ENCODE measurements at regions not wholly inside any gene's neighbourhood (a gene's known extent, or its start where the extent isn't known, plus 50 kb on each side); places are given as distances from the start of the nearest gene placed in this dataset.
"Not testable (repeated sequence)": the region's sequence is repeated elsewhere in the genome, so short reads cannot be mapped to it uniquely, and the experiment has no call there.

DNA sequence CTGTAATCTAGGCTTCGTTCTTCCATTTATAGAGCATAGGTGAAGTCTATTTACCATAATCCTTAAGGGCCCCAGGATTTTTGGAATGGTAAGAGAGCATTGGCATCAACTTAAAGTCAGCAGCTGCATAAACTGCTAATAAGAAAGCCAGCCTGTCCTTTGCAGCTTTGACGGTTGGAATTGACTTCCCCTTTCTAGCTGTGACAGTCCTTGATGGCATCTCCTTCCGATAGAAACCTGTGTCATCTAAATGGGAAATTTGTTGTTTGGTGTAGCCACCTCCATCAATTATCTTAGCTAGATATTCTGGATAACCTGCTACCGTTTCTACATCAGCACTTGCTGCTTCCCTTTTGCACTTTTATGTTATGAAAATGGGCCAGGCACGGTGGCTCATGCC, 58.0 kb upstream of the GLYATL1B start:
- no peaks in the 10 kb centered on the region for H3K4me1 Mint-ChIP-seq
- no peak overlapping the region for H3K4me3 Mint-ChIP-seq
- intact Hi-C loops (cut with micrococcal nuclease) = no loop called here
- H3K27ac Mint-ChIP-seq = no peak overlapping the region
- H3K27me3 Mint-ChIP-seq = peaks cover 11 to 28% (median 24%) of the 10 kb centered on the region in 5 donors
- Histone ChIP-seq H3K27ac (ENCODE audit: low read depth, low read length) (no peak overlapping the region), H3K9me3 (ENCODE audit: control insufficient read depth in 2 of 3, low read length in 3 of 3) (no peaks in the 10 kb centered on the region), H3K4me3 (ENCODE audit: low read length) (no peak overlapping the region), H3K27me3 (ENCODE audit: control insufficient read depth in 2 of 2, insufficient read depth in 2 of 2, low read length in 2 of 2) (no peaks in the 10 kb centered on the region), H3K36me3 (ENCODE audit: control insufficient read depth in 2 of 3, insufficient read depth in 3 of 3, low read length in 3 of 3) (no peaks in the 10 kb centered on the region), H3K4me1 (ENCODE audit: control insufficient read depth in 2 of 2, insufficient read depth in 2 of 2, low read length in 2 of 2) (no peaks in the 10 kb centered on the region)
- H3K9me3 Mint-ChIP-seq = peaks cover 0 to 1% (median 0%) of the 10 kb centered on the region in 11 donors
- CTCF ChIA-PET = no interaction called here
- POLR2A ChIA-PET = no interaction called here
- ATAC-seq = no peak
- no peaks in the 10 kb centered on the region for H3K36me3 Mint-ChIP-seq
- DNase-seq = no peak

DNA sequence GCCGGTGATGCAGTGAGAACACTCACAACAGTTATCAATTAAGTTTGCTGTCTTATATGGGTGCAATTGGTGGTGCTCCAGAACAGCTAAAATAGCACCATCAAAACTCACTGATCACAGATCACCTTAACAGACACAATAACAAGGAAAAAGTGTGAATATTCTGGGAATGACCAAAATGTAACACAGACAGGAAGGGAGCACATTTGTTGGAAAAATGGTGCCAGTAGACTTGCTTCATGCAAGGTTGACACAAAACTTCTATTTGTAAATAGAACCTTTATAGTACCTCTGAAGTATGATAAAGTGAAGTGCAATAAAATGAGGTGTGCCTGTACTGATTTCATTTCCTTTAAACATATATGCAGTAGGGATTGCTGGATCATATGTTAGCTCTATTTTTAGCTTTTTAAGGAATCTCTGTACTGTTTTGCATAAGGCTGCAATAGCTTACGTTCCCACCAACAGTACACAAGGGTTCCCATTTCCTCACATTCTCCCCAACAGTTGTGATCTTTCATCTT, 56.7 kb upstream of the GLYATL1B start:
- H3K4me3 Mint-ChIP-seq = no peak overlapping the region
- peaks cover 0 to 3% of the 10 kb centered on the region in 2 donors for H3K27me3 ChIP-seq (ENCODE audit: control insufficient read depth in 2 of 2, insufficient read depth in 2 of 2, low read length in 2 of 2)

DNA sequence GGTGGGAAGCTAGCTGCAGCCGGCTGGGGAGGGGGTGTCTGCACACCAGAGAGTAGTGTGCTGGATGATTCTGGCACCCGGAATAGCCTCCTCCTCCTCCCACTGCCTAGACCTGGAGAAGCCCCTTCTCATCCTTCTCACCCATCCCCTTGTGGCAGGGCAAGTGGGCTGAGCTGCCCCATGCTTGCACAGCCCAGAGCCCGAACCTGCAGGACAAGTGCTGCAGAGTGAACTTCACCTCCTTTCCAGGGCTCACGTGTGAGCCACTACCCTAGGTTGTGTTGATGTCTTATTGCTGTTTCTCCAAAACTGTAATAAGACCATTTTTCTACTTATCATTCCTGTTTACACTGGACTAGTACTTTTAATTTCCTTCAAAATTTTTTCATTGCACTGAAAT, 56.1 kb upstream of the GLYATL1B start:
- ChIA-PET CTCF (no interaction called here), POLR2A (no interaction called here)
- Histone ChIP-seq H3K9me3 (ENCODE audit: control insufficient read depth in 2 of 3, low read length in 3 of 3) (no peaks in the 10 kb centered on the region), H3K36me3 (ENCODE audit: control insufficient read depth in 2 of 3, insufficient read depth in 3 of 3, low read length in 3 of 3) (no peaks in the 10 kb centered on the region), H3K4me1 (ENCODE audit: control insufficient read depth in 2 of 2, insufficient read depth in 2 of 2, low read length in 2 of 2) (no peaks in the 10 kb centered on the region), H3K4me3 (ENCODE audit: low read length) (no peak overlapping the region), H3K27me3 (ENCODE audit: control insufficient read depth in 2 of 2, insufficient read depth in 2 of 2, low read length in 2 of 2) (peaks cover 0 to 3% of the 10 kb centered on the region in 2 donors), H3K27ac (ENCODE audit: low read depth, low read length) (no peak overlapping the region)
- Mint-ChIP-seq H3K4me1 (no peaks in the 10 kb centered on the region), H3K27me3 (peaks cover 31 to 39% (median 36%) of the 10 kb centered on the region in 5 donors), H3K9me3 (peaks cover 0 to 1% (median 0%) of the 10 kb centered on the region in 11 donors), H3K4me3 (no peak overlapping the region), H3K27ac (no peak overlapping the region), H3K36me3 (no peaks in the 10 kb centered on the region)
- DNase-seq (no peak), ATAC-seq (no peak)
- intact Hi-C loops (cut with micrococcal nuclease) = no loop called here

More for the DNA sequence above, 56.7 kb upstream of the GLYATL1B start:
- no peaks in the 10 kb centered on the region for H3K9me3 ChIP-seq (ENCODE audit: control insufficient read depth in 2 of 3, low read length in 3 of 3)
- Mint-ChIP-seq H3K4me1 (no peaks in the 10 kb centered on the region), H3K9me3 (peaks cover 0 to 1% (median 0%) of the 10 kb centered on the region in 11 donors), H3K36me3 (no peaks in the 10 kb centered on the region), H3K27me3 (peaks cover 25 to 35% (median 31%) of the 10 kb centered on the region in 5 donors), H3K27ac (no peak overlapping the region)
- no peak overlapping the region for H3K27ac ChIP-seq (ENCODE audit: low read depth, low read length)
- no peaks in the 10 kb centered on the region for H3K36me3 ChIP-seq (ENCODE audit: control insufficient read depth in 2 of 3, insufficient read depth in 3 of 3, low read length in 3 of 3)
- CTCF ChIA-PET = no interaction called here
- intact Hi-C loops (cut with micrococcal nuclease) = no loop called here
- no peaks in the 10 kb centered on the region for H3K4me1 ChIP-seq (ENCODE audit: control insufficient read depth in 2 of 2, insufficient read depth in 2 of 2, low read length in 2 of 2)
- no peak for DNase-seq
- POLR2A ChIA-PET = no interaction called here
- no peak overlapping the region for H3K4me3 ChIP-seq (ENCODE audit: low read length)
- no peak for ATAC-seq

DNA sequence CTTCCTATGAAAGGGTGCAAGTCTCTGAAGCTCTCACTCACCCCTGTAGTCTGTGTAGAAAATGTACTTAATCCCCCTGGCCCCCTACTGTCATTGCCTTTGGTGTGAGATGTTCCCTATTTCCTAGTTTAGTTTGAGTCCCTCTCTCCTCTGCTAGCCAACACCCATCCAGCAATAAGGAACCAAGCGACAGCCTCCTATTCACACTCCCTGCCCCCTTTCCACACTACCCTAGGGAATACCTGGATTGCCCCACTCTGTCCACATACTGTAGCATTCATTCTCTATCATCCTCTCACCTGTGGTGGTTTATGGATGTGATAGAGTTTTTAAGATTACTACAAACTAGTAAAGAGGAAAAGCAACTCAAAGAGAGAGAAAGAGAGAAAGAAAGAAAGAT, 54.4 kb upstream of the GLYATL1B start:
- H3K4me1 Mint-ChIP-seq; ATAC-seq; CTCF ChIA-PET; H3K27ac ChIP-seq (ENCODE audit: low read depth, low read length); H3K9me3 Mint-ChIP-seq; H3K4me3 ChIP-seq (ENCODE audit: low read length); H3K9me3 ChIP-seq (ENCODE audit: control insufficient read depth in 2 of 3, low read length in 3 of 3); H3K36me3 Mint-ChIP-seq; H3K4me1 ChIP-seq (ENCODE audit: control insufficient read depth in 2 of 2, insufficient read depth in 2 of 2, low read length in 2 of 2); intact Hi-C loops (cut with micrococcal nuclease); H3K27me3 ChIP-seq (ENCODE audit: control insufficient read depth in 2 of 2, insufficient read depth in 2 of 2, low read length in 2 of 2); H3K36me3 ChIP-seq (ENCODE audit: control insufficient read depth in 2 of 3, insufficient read depth in 3 of 3, low read length in 3 of 3); H3K4me3 Mint-ChIP-seq; DNase-seq; POLR2A ChIA-PET; H3K27ac Mint-ChIP-seq: not testable (repeated sequence)
- peaks cover 32 to 42% (median 40%) of the 10 kb centered on the region in 5 donors for H3K27me3 Mint-ChIP-seq
